ENCODE measurements at regions not wholly inside any gene's neighbourhood (a gene's known extent, or its start where the extent isn't known, plus 50 kb on each side); places are given as distances from the start of the nearest gene placed in this dataset.

GRCh38 chr7:46625032-46625431, 704.0 kb upstream of the IGFBP3 start:
- H3K9ac ChIP-seq (ENCODE audit: low read length), result no peak overlapping the region
- no TSS peak for BruUV-seq (replicated peaks)

More at GRCh38 chr7:46625032-46625431, 704.0 kb upstream of the IGFBP3 start:
- Histone ChIP-seq H4K20me1 (ENCODE audit: insufficient read depth) (no peaks in the 10 kb centered on the region), H3K9me3 (ENCODE audit: control insufficient read depth in 1 of 2, insufficient read depth in 1 of 2, low read depth in 1 of 2, low read length in 2 of 2) (no peaks in the 10 kb centered on the region), H3K9me2 (ENCODE audit: insufficient read depth) (no peaks in the 10 kb centered on the region), H3K79me2 (ENCODE audit: insufficient read depth, low read length) (no peaks in the 10 kb centered on the region), H3K4me2 (ENCODE audit: low read length) (no peak overlapping the region), H3K4me1 (ENCODE audit: control insufficient read depth in 1 of 2, insufficient read depth in 2 of 2, low read length in 2 of 2) (no peaks in the 10 kb centered on the region), H2AFZ (ENCODE audit: low read depth, low read length, poor library complexity, severe bottlenecking) (no peak overlapping the region), H3K36me3 (ENCODE audit: control insufficient read depth in 1 of 2, insufficient read depth in 2 of 2, low read length in 2 of 2) (no peaks in the 10 kb centered on the region), H3K4me3 (replicated peaks in 1 of 2; ENCODE audit: low read depth in 1 of 2, low read length in 2 of 2) (no peak overlapping the region), H3K27me3 (ENCODE audit: insufficient read depth, low read length) (no peaks in the 10 kb centered on the region), H3K27ac (ENCODE audit: low read depth, low read length) (no peak overlapping the region)
- CTCF ChIA-PET, result no interaction called here
- intact Hi-C loops (cut with micrococcal nuclease), result no loop called here
- POLR2A ChIA-PET, result no interaction called here
- DNase-seq (ENCODE audit: low read depth, low spot score) (no peak), ATAC-seq (no peak)
- RAD21 ChIA-PET (ENCODE audit: low non-redundant PET in 1 of 2, low total read pairs in 2 of 2, uncharacterized antibody in 2 of 2, unreplicated experiment in 2 of 2), result no interaction called here
- TF ChIP-seq EZH2phosphoT487 (IDR thresholded peaks at IDR 0.05; ENCODE audit: borderline replicate concordance) (no peak), ZNF274 (IDR thresholded peaks at IDR 0.05; ENCODE audit: low read depth, low read length) (no peak), EGR1 (IDR thresholded peaks at IDR 0.05; ENCODE audit: low read depth) (no peak), TCF7L2 (IDR thresholded peaks at IDR 0.05; ENCODE audit: borderline replicate concordance, extremely low read depth, insufficient read depth, insufficient read length) (no peak), ZBTB33 (IDR thresholded peaks at IDR 0.05; ENCODE audit: extremely low read depth, insufficient replicate concordance, low read length) (no peak), CEBPB (IDR thresholded peaks at IDR 0.05; ENCODE audit: low read depth) (no peak), POLR2AphosphoS5 (IDR thresholded peaks at IDR 0.05; ENCODE audit: low read depth, low read length) (no peak), SIN3A (IDR thresholded peaks at IDR 0.05; ENCODE audit: low read depth) (no peak), POLR2A (IDR thresholded peaks at IDR 0.05; ENCODE audit: borderline replicate concordance, extremely low read depth, insufficient read depth, insufficient read length) (no peak), REST (IDR thresholded peaks at IDR 0.05; ENCODE audit: low read depth) (no peak), RAD21 (IDR thresholded peaks at IDR 0.05; ENCODE audit: low read depth) (no peak), SRF (IDR thresholded peaks at IDR 0.05; ENCODE audit: low read depth) (no peak), YY1 (IDR thresholded peaks at IDR 0.05; ENCODE audit: extremely low read depth, insufficient replicate concordance, low read depth, low read length) (no peak)
